ENCODE measurements at regions not wholly inside any gene's neighbourhood (a gene's known extent, or its start where the extent isn't known, plus 50 kb on each side); places are given as distances from the start of the nearest gene placed in this dataset.

GRCh38 chr6:14276667-14277404 lies 159.3 kb downstream of the CD83 start:
- POLR2A ChIA-PET, result no interaction called here
- no peak overlapping the region for H3K4me3 ChIP-seq (ENCODE audit: low read depth, low read length)

More at GRCh38 chr6:14276667-14277404, 159.3 kb downstream of the CD83 start:
- no peaks in the 10 kb centered on the region for H3K4me1 ChIP-seq (ENCODE audit: control insufficient read depth, insufficient read depth, low read length)
- no peak for TF ChIP-seq ZBTB1 (tag by site-specific recombination; IDR thresholded peaks at IDR 0.05)
- TF ChIP-seq ZNF341 (tag by site-specific recombination; IDR thresholded peaks at IDR 0.05; ENCODE audit: low read depth), result no peak
- no peak for TF ChIP-seq GLI2 (tag by site-specific recombination; IDR thresholded peaks at IDR 0.05; ENCODE audit: borderline replicate concordance, low read depth)
- TF ChIP-seq ZFHX2 (tag by site-specific recombination; conservative IDR thresholded peaks at IDR 0.05), result 0 out of 2 replicates have a peak, but pooled peaks have one; percentile 10
- no peak for TF ChIP-seq ZNF354C (tag by site-specific recombination; IDR thresholded peaks at IDR 0.05; ENCODE audit: borderline replicate concordance, low read depth)
- no peak for TF ChIP-seq ZNF548 (tag by site-specific recombination; IDR thresholded peaks at IDR 0.05)
- no peak for TF ChIP-seq MEIS1 (CRISPR knock-in tag; IDR thresholded peaks at IDR 0.05; ENCODE audit: borderline replicate concordance)
- TF ChIP-seq ZBTB10 (tag by site-specific recombination; IDR thresholded peaks at IDR 0.05), result no peak
- TF ChIP-seq HOXD13 (CRISPR knock-in tag; IDR thresholded peaks at IDR 0.05; ENCODE audit: borderline replicate concordance), result no peak
- TF ChIP-seq ZNF513 (tag by site-specific recombination; IDR thresholded peaks at IDR 0.05), result peak; percentile 88
- no peak for TF ChIP-seq TRIM28 (IDR thresholded peaks at IDR 0.05; ENCODE audit: borderline replicate concordance, low read length)
- TF ChIP-seq, protein P1, sequence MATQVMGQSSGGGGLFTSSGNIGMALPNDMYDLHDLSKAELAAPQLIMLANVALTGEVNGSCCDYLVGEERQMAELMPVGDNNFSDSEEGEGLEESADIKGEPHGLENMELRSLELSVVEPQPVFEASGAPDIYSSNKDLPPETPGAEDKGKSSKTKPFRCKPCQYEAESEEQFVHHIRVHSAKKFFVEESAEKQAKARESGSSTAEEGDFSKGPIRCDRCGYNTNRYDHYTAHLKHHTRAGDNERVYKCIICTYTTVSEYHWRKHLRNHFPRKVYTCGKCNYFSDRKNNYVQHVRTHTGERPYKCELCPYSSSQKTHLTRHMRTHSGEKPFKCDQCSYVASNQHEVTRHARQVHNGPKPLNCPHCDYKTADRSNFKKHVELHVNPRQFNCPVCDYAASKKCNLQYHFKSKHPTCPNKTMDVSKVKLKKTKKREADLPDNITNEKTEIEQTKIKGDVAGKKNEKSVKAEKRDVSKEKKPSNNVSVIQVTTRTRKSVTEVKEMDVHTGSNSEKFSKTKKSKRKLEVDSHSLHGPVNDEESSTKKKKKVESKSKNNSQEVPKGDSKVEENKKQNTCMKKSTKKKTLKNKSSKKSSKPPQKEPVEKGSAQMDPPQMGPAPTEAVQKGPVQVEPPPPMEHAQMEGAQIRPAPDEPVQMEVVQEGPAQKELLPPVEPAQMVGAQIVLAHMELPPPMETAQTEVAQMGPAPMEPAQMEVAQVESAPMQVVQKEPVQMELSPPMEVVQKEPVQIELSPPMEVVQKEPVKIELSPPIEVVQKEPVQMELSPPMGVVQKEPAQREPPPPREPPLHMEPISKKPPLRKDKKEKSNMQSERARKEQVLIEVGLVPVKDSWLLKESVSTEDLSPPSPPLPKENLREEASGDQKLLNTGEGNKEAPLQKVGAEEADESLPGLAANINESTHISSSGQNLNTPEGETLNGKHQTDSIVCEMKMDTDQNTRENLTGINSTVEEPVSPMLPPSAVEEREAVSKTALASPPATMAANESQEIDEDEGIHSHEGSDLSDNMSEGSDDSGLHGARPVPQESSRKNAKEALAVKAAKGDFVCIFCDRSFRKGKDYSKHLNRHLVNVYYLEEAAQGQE (tag by site-specific recombination; IDR thresholded peaks at IDR 0.05), result no peak
- TF ChIP-seq ZNF2 (tag by site-specific recombination; IDR thresholded peaks at IDR 0.05), result no peak
- TF ChIP-seq ZNF600 (tag by site-specific recombination; IDR thresholded peaks at IDR 0.05), result no peak
- TF ChIP-seq ZNF660 (tag by site-specific recombination; IDR thresholded peaks at IDR 0.05), result no peak
- peak; percentile 65 for TF ChIP-seq EGR2 (tag by site-specific recombination; IDR thresholded peaks at IDR 0.05; ENCODE audit: low read depth)
- TF ChIP-seq HIC1 (tag by site-specific recombination; IDR thresholded peaks at IDR 0.05), result no peak
- TF ChIP-seq ZNF48 (tag by site-specific recombination; IDR thresholded peaks at IDR 0.05), result no peak
- H3K27ac ChIP-seq (ENCODE audit: extremely low read depth, low read depth, low read length), result no peak overlapping the region
- no peaks in the 10 kb centered on the region for H3K36me3 ChIP-seq (ENCODE audit: control insufficient read depth in 2 of 2, insufficient read depth in 1 of 2, low read length in 2 of 2)
- CTCF ChIA-PET, result interaction anchor here (1.4 kb wide), 1 partner anchor 12 kb away, joined by 6 read pairs; no protein-coding TSS in a partner anchor
- no peaks in the 10 kb centered on the region for H3K9me3 ChIP-seq (ENCODE audit: control insufficient read depth, insufficient read depth, low read depth, low read length)
